ENCODE measurements at regions not wholly inside any gene's neighbourhood (a gene's known extent, or its start where the extent isn't known, plus 50 kb on each side); places are given as distances from the start of the nearest gene placed in this dataset.
A peak's percentile ranks its signal among the peaks of the same experiment; 100 is the strongest.

- DNase-seq: no peak
- TF ChIP-seq POLR2A (IDR thresholded peaks at IDR 0.05) (no peak), CTCF (IDR thresholded peaks at IDR 0.05) (no peak)
- no peaks in the 10 kb centered on the region for H3K4me1 ChIP-seq
- no peak overlapping the region for H3K4me3 ChIP-seq
- H3K27me3 ChIP-seq: no peaks in the 10 kb centered on the region
- no peaks in the 10 kb centered on the region for H3K36me3 ChIP-seq
- no peak overlapping the region for H3K27ac ChIP-seq
- H3K9me3 ChIP-seq: no peaks in the 10 kb centered on the region
Observed at GRCh38 chr9:108634672-108635462, 220.9 kb downstream of the ACTL7B start.

- no peaks in the 10 kb centered on the region for H3K9me3 ChIP-seq
- no peaks in the 10 kb centered on the region for H3K36me3 ChIP-seq
- TF ChIP-seq POLR2A (IDR thresholded peaks at IDR 0.05): no peak
- no peak for TF ChIP-seq CTCF (IDR thresholded peaks at IDR 0.05)
- H3K4me3 ChIP-seq: no peak overlapping the region
- no peaks in the 10 kb centered on the region for H3K4me1 ChIP-seq
- H3K27me3 ChIP-seq: no peaks in the 10 kb centered on the region
- no peak overlapping the region for H3K27ac ChIP-seq
- DNase-seq: peak in 1 of 3 donors; percentile 69
Observed at GRCh38 chr9:108634204-108634603, 221.6 kb downstream of the ACTL7B start.

- Histone ChIP-seq H3K27ac (no peak overlapping the region), H3K4me3 (no peak overlapping the region), H3K27me3 (no peaks in the 10 kb centered on the region), H3K36me3 (no peaks in the 10 kb centered on the region), H3K9me3 (no peaks in the 10 kb centered on the region), H3K4me1 (no peaks in the 10 kb centered on the region)
- TF ChIP-seq CTCF (IDR thresholded peaks at IDR 0.05) (no peak), POLR2A (IDR thresholded peaks at IDR 0.05) (no peak)
- no peak for DNase-seq
Observed at GRCh38 chr9:108631496-108632285, 224.1 kb downstream of the ACTL7B start.

GRCh38 chr9:108628316-108628715, 227.5 kb downstream of the ACTL7B start:
- H3K9me3 ChIP-seq: no peaks in the 10 kb centered on the region
- no peaks in the 10 kb centered on the region for H3K36me3 ChIP-seq
- TF ChIP-seq POLR2A (IDR thresholded peaks at IDR 0.05) (no peak), CTCF (IDR thresholded peaks at IDR 0.05) (no peak)
- no peak overlapping the region for H3K27ac ChIP-seq
- no peaks in the 10 kb centered on the region for H3K27me3 ChIP-seq
- no peak overlapping the region for H3K4me3 ChIP-seq
- H3K4me1 ChIP-seq: no peaks in the 10 kb centered on the region
- peak in 1 of 3 donors; percentile 48 for DNase-seq

GRCh38 chr9:108626743-108627142, 229.0 kb downstream of the ACTL7B start:
- Histone ChIP-seq H3K27me3 (no peaks in the 10 kb centered on the region), H3K9me3 (no peaks in the 10 kb centered on the region), H3K36me3 (no peaks in the 10 kb centered on the region), H3K4me1 (no peaks in the 10 kb centered on the region), H3K4me3 (no peak overlapping the region), H3K27ac (no peak overlapping the region)
- DNase-seq: no peak
- no peak for TF ChIP-seq POLR2A (IDR thresholded peaks at IDR 0.05)
- no peak for TF ChIP-seq CTCF (IDR thresholded peaks at IDR 0.05)
